HG03439 (cell line): ENCODE measurements at regions not wholly inside any gene's neighbourhood (a gene's known extent, or its start where the extent isn't known, plus 50 kb on each side); places are given as distances from the start of the nearest gene placed in this dataset.
"Not testable (repeated sequence)": the region's sequence is repeated elsewhere in the genome, so short reads cannot be mapped to it uniquely, and the experiment has no call there.

Experiments used
- ATAC-seq: cut with Tn5 transposase; IDR thresholded peaks from one replicate; pipeline ENCODE4 v1.9.1; 2021; ENCODE audit warnings: mild to moderate bottlenecking, moderate library complexity; ENCODE audit not compliant: unreplicated experiment

- no peak for ATAC-seq
Measured at GRCh38 chr15:70378126-70379031, 280.7 kb upstream of the TLE3 start.

GRCh38 chr15:70376929-70377691 lies 279.4 kb upstream of the TLE3 start:
- ATAC-seq: no peak

- no peak for ATAC-seq
Measured at GRCh38 chr15:70376031-70376928, 278.6 kb upstream of the TLE3 start.

- ATAC-seq: no peak
Measured at GRCh38 chr15:70375586-70375985, 277.9 kb upstream of the TLE3 start.

DNA sequence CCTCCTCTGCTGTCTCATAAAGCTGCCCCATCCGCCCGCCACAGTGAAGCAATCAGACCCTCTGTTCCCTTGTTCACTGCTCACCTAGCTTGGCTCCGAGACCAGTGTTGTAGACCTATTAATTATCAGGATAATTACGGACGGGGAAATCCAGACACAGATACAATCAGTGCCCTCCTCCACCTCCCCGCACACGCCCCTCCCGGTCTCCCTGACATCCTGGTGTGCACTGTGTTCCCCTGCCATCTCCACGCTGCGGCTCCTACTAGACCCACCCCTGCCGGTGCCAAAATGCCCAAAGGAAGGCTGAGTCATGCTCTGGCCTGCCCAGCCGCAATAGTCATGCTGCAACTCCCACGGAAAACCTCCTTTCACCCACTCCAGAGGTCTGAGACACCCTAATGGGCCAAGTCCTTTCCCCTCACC lies 277.3 kb upstream of the TLE3 start:
- ATAC-seq: no peak

- ATAC-seq: no peak
Measured at GRCh38 chr15:70374096-70374495, 276.4 kb upstream of the TLE3 start.

GRCh38 chr15:70373439-70373838 lies 275.7 kb upstream of the TLE3 start:
- not testable (repeated sequence) for ATAC-seq

GRCh38 chr15:70367913-70368705 lies 270.4 kb upstream of the TLE3 start:
- ATAC-seq: not testable (repeated sequence)

DNA sequence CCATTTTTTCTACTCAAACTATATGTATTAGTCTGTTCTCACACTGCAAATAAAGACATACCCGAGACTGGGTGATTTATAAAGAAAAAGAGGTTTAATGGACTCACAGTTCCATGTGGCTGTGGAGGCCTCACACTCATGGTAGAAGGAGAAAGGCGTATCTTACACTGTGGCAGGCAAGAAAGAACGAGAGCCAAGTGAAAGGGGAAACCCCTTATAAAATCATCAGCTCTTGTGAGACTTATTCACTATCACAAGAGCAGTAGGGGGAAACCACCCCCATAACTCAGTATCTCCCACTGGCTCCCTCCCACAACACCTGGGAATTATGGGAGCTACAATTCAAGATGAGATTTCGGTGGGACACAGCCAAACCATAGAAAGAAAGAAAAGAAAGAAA lies 266.3 kb upstream of the TLE3 start:
- not testable (repeated sequence) for ATAC-seq

- ATAC-seq: no peak
Measured at GRCh38 chr15:70362886-70363285, 265.2 kb upstream of the TLE3 start.

- ATAC-seq: no peak
Measured at GRCh38 chr15:70362350-70362749, 264.6 kb upstream of the TLE3 start.

- ATAC-seq: no peak
Measured at GRCh38 chr15:70361891-70362290, 264.2 kb upstream of the TLE3 start.

DNA sequence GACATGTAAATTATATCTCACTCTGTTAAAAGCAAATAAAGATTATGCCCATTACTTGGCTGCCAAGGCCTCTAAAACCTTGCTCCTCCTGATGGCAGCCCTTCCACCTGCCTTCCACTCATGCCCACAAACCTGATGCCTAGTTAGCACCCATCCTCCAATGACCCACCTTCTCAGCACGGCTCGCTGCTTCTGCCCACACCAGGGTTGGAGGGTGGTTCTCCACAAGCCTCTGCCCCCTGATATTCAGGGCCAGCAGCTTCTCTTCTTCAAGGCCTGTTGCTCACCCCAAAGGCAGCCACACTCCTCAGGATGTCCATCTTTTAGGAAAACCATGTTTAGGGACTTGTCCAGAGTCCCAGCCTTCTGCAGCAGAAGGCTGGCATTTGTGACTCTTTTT lies 263.4 kb upstream of the TLE3 start:
- no peak for ATAC-seq

DNA sequence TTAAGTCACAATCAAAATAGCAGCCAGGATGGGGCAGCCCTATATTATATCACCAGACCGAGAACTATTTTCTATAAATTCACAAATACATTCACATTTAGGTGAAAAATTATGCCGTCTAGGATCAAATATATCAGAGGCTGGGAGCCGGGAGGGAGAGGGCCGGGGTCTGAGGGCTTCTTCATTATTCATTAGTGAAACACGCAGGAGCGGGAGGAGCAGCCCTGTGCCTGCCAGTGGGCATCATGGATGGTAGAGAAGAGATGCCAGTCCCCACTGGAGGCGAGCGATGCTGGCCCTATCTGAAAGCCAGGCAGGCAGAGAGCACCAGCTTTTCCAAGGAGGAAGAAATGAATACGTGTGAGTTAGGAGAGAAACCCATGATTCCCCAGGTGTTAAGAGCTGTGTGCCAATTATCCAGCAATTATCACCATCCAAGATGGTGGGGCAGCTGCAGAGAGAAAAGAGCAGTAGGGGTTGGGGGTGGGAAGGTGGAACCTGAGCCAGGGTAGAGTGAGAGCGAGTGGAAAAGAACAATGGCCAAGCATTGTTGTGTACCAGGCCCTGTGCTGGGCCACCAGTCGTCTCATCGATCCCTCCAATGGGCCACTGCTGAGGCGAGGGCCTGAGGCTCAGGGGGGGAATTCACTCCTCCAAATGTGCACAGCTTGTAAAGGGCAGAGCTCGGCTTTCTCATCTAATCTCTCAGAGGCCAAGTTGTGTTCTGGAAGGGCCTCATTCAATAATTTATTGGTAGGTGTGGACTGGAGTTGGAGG lies 261.3 kb upstream of the TLE3 start:
- no peak for ATAC-seq

DNA sequence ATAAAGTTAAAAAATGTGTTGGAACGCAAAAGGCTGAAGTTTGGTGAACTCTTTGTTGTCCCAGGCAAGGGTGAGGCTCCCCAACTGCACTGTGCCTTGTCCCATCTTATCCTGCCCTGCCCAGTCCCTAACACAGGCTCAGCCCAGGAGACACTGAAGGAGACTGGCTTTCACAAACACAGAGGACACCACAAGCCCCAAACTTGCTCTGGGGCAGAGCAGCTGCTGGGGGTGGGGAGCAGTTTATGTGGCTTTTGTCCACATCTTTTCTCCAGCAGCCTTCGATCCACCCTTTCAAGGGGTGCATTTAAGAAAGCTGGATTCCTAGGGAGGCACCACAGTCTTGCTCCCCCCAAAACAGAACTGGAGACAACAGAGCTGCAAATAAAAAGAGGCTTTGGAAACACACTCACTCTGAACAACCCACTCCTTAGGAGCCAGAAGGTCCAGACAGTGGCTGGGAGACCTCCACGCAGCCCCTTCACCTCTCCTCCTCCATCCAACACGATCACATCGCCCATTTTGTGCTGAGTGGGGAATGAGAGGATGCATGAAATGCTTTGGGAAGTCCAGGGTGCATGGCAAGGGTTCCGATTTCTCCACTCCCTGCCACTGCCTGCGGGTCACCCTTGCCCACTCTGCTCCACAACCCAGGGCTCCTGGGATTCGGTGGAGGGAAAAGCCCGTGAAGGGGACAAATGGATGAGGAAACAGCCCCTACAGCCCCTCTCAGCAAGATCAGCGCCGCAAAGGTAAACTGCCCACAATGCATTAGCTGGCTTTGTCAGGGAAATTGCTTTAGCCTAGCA lies 260.5 kb upstream of the TLE3 start:
- no peak for ATAC-seq

DNA sequence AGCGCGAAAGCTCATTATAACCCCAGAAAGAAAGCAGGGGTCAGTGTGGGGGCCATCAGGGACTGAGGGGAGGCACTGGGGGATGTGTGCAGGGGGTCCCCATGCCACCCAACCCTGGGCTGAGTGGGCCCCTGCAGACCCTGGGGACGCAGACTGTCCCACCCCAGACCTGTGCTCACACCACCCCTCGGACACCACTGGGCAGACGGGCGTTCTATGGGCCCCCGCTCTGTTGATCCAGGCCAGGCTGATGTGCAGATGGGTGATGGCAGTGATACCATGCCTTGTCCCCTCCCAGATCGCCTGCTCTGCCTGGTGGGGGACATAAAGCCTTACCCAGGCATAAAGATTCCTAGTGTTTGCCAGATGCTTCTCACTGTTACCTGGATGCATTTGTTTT lies 259.7 kb upstream of the TLE3 start:
- ATAC-seq: no peak

DNA sequence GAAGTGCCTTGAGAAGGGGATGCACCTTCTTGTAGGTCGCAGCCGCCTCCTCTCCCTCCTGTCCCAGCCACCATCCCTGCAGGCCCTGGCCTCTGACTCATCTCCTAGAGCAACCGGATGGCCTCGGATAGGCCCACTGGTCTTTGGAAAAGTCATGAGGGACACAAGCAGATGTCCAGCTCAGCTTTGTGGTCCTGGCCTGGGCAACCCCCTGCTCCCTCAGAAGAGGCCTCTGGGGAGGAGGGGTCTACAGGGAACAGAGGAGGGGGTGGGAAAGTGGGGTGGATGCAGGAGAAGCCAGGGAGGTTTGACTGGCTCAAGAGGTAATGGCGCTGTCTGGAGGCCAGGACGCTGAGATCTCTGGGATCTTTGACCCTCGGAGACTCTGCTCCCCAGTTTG lies 259.2 kb upstream of the TLE3 start:
- ATAC-seq: no peak

- ATAC-seq: no peak
Measured at GRCh38 chr15:70356062-70356860, 258.5 kb upstream of the TLE3 start.
